Lung (tissue), 11 donors: ENCODE measurements at regions not wholly inside any gene's neighbourhood (a gene's known extent, or its start where the extent isn't known, plus 50 kb on each side); places are given as distances from the start of the nearest gene placed in this dataset.

Source experiments
- ATAC-seq: fragments of 200-7000 bp; cut with Tn5 transposase; one replicate; pipeline ENCODE4 v1.9.1; 2020; ENCODE audit warnings: moderate number of reproducible peaks; ENCODE audit not compliant: insufficient read depth, low FRiP score
- DNase-seq, 3 donors: peaks; one replicate each; pipeline ENCODE4 v3.0.0-alpha.2; 2013 to 2017
- H3K27ac ChIP-seq, 2 donors: one replicate each; pipeline ENCODE4 v1.5.1; 2013; ENCODE audit warnings: mild to moderate bottlenecking in 2 of 2, moderate library complexity in 2 of 2, control low read depth in 1 of 2, inconsistent platforms in 1 of 2, low read depth in 1 of 2, low read length in 1 of 2
- H3K27me3 ChIP-seq, 3 donors: one replicate each; pipeline ENCODE4 v1.5.1; 2013; ENCODE audit warnings: low read length in 2 of 3; ENCODE audit not compliant: control insufficient read depth in 3 of 3, insufficient read depth in 3 of 3
- H3K36me3 ChIP-seq, 4 donors: one replicate each; pipeline ENCODE4 v1.5.1; 2013; ENCODE audit warnings: low read length in 4 of 4, mild to moderate bottlenecking in 1 of 4, moderate library complexity in 1 of 4; ENCODE audit not compliant: control insufficient read depth in 4 of 4, insufficient read depth in 4 of 4
- H3K4me1 ChIP-seq, 5 donors: one replicate each; pipeline ENCODE4 v1.5.1; 2013; ENCODE audit warnings: low read length in 5 of 5, mild to moderate bottlenecking in 2 of 5, moderate library complexity in 1 of 5; ENCODE audit not compliant: control insufficient read depth in 5 of 5, insufficient read depth in 5 of 5
- H3K4me3 ChIP-seq: one replicate; pipeline ENCODE4 v1.5.1; 2013; ENCODE audit warnings: mild to moderate bottlenecking, control low read depth, moderate library complexity
- H3K9ac ChIP-seq, 2 donors: one replicate each; pipeline ENCODE4 v1.5.1; 2013; ENCODE audit warnings: low read length in 2 of 2, control low read depth in 1 of 2; ENCODE audit not compliant: insufficient read depth in 1 of 2
- H3K9me3 ChIP-seq, 4 donors: one replicate each; pipeline ENCODE4 v1.5.1; 2013; ENCODE audit warnings: low read length in 3 of 4, mild to moderate bottlenecking in 1 of 4, moderate library complexity in 1 of 4; ENCODE audit not compliant: control insufficient read depth in 4 of 4, insufficient read depth in 3 of 4
- WGBS, 2 donors: extraction: QIAGEN DNeasy Blood & Tissue Kit; methylation state at CpG; one replicate each; pipeline ENCODE4 v1.1.7; 2013; 5-methylcytosine and 5-hydroxymethylcytosine counted together
- TF ChIP-seq, protein P1 (sequence below): IDR thresholded peaks from 2 replicates; pipeline ENCODE4 v1.5.1; 2012; ENCODE audit warnings: mild to moderate bottlenecking; ENCODE audit errors: control extremely low read depth, extremely low read depth
- donor health status: control.
- donor health status: control.
- donor health status: Bipolar disorder and iron deficiency.
- donor health status: healthy.
- donor health status: DM: yes; HTN: yes; CAD: no.

DNA sequence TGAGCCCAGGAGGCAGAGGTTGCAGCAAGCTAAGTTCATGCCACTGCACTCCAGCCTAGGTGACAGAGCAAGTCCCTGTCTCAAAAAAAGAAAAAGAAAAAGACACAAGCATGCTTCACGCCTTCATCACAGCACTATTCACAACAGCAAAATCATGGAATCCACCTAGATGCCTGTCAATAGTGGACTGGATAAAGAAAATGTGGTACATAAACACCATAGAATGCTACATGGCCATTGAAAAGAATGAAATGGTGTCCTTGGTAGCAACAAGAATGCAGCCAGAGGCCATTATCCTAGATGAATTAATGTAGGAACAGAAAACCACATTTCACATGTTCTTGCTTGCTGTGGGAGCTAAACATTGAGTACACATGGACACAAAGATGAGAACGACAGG is 392.6 kb downstream of the EIPR1 start:
- no peak overlapping the region for H3K4me3 ChIP-seq
- H3K27me3 ChIP-seq, result no peaks in the 10 kb centered on the region
- no peaks in the 10 kb centered on the region for H3K4me1 ChIP-seq
- no peak for DNase-seq
- H3K36me3 ChIP-seq, result no peaks in the 10 kb centered on the region
- 81 to 84% methylated on average over 2 of the region's 2 CpGs for WGBS, 2 donors
- H3K27ac ChIP-seq, result no peak overlapping the region
- peaks cover 0 to 3% (median 0%) of the 10 kb centered on the region in 4 donors for H3K9me3 ChIP-seq
- no peak for ATAC-seq
- H3K9ac ChIP-seq, result no peak overlapping the region
- TF ChIP-seq, protein P1, sequence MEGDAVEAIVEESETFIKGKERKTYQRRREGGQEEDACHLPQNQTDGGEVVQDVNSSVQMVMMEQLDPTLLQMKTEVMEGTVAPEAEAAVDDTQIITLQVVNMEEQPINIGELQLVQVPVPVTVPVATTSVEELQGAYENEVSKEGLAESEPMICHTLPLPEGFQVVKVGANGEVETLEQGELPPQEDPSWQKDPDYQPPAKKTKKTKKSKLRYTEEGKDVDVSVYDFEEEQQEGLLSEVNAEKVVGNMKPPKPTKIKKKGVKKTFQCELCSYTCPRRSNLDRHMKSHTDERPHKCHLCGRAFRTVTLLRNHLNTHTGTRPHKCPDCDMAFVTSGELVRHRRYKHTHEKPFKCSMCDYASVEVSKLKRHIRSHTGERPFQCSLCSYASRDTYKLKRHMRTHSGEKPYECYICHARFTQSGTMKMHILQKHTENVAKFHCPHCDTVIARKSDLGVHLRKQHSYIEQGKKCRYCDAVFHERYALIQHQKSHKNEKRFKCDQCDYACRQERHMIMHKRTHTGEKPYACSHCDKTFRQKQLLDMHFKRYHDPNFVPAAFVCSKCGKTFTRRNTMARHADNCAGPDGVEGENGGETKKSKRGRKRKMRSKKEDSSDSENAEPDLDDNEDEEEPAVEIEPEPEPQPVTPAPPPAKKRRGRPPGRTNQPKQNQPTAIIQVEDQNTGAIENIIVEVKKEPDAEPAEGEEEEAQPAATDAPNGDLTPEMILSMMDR, result no peak

DNA sequence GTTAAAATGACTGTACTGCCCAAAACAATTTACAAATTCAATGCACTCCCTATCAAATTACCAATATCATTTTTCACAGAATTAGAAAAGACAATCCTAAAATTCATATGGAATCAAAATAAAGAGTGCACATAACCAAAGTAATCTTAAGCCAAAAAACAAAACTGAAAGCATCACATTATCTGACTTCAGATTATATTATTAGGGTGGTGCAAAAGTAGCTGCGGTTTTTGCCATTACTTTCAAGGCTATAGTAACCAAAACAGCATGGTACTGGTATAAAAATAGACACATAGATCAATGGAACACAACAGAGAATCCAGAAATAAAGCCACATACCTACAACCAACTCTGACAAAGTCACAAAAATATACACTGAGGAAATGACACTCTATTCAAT is 396.6 kb downstream of the EIPR1 start:
- no peaks in the 10 kb centered on the region for H3K36me3 ChIP-seq
- WGBS, 2 donors, result 65 to 89% methylated on average over 1 of the region's 1 CpG
- no peaks in the 10 kb centered on the region for H3K27me3 ChIP-seq
- DNase-seq, result no peak
- TF ChIP-seq, protein P1, result no peak
- no peaks in the 10 kb centered on the region for H3K4me1 ChIP-seq
- no peak overlapping the region for H3K9ac ChIP-seq
- H3K9me3 ChIP-seq, result peaks cover 0 to 3% (median 0%) of the 10 kb centered on the region in 4 donors
- no peak overlapping the region for H3K27ac ChIP-seq
- no peak overlapping the region for H3K4me3 ChIP-seq
- ATAC-seq, result no peak

DNA sequence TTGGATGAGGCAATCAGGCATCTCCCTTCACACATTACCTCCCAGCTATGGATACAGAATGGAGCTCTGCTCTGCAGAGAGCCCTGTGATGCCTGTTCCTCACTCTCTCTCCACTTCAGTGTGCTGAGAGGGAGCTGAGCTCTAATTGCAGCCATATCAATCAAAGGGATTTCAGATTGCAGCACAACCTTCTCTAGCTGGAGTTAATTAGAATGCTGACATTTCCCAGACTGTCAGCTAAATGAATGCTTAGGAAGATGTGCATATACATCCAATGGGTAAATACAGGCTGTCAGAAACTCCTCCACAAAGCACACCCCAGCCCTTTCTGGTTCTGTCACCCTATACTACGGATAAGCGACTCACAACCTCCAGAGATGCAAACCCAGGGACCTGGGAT is 402.6 kb downstream of the EIPR1 start:
- Histone ChIP-seq H3K36me3 (no peaks in the 10 kb centered on the region), H3K27me3 (no peaks in the 10 kb centered on the region), H3K4me1 (no peaks in the 10 kb centered on the region), H3K9ac (no peak overlapping the region), H3K4me3 (no peak overlapping the region), H3K27ac (no peak overlapping the region), H3K9me3 (peaks cover 0 to 10% (median 0%) of the 10 kb centered on the region in 4 donors)
- TF ChIP-seq, protein P1, result no peak
- DNase-seq, result no peak
- ATAC-seq, result no peak
- WGBS, 2 donors, result 60 to 87% methylated on average over 2 of the region's 2 CpGs

DNA sequence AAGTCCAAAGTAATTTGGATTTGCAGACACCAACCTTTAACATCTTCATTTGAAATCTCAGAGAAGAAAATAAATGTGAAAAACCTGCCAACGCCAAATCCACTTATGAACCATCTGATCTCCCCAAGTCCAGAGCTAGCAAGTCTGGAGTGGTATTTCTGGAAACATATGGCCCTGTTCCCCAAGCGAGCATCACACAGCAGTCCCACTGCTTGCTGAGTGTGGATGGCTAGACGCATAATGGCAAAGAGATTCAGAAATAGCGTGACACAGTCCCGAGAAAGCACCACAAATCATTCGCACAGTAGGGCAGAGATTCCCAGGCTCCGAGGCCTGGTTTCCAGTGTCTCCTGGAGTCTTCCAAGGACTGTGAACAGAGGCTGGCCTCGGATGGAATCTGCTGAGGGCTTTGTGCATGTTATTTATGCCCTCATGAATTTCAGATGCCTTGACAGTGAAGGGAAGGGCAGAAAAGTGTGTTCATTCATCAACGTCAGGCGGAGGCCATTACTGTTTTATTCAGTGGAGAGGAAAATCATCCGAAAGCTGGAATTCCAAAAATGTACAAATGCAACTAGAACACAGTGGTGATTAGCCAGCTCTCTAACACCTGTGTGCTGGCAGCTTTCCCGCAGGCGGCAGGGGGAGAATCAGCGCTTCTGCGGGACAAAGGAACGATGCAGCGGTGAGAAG is 417.0 kb downstream of the EIPR1 start:
- Histone ChIP-seq H3K9ac (no peak overlapping the region), H3K4me1 (no peaks in the 10 kb centered on the region), H3K9me3 (peaks cover 0 to 7% (median 0%) of the 10 kb centered on the region in 4 donors), H3K27me3 (no peaks in the 10 kb centered on the region), H3K4me3 (no peak overlapping the region), H3K27ac (no peak overlapping the region), H3K36me3 (no peaks in the 10 kb centered on the region)
- DNase-seq (peak in 1 of 3 donors; percentile 15), ATAC-seq (no peak)
- WGBS, 2 donors, result 72 to 82% methylated on average over 17 of the region's 17 CpGs
- TF ChIP-seq, protein P1, result no peak
